Trophoblast cell (in vitro differentiated cells and primary cell): ENCODE measurements at regions not wholly inside any gene's neighbourhood (a gene's known extent, or its start where the extent isn't known, plus 50 kb on each side); places are given as distances from the start of the nearest gene placed in this dataset.

Experiments used
- DNase-seq, 2 donors: peaks; one replicate each; pipeline ENCODE4 v3.0.0-alpha.2; 2016
- H2AFZ ChIP-seq: 2 replicates; pipeline ENCODE4 v1.6.1; 2013; ENCODE audit warnings: low read length, moderate library complexity, mild to moderate bottlenecking; ENCODE audit not compliant: insufficient read depth, poor library complexity
- H2AK5ac ChIP-seq: 2 replicates; pipeline ENCODE4 v1.6.1; 2013; ENCODE audit warnings: mild to moderate bottlenecking, low read length
- H2BK120ac ChIP-seq: 2 replicates; pipeline ENCODE4 v1.6.1; 2013; ENCODE audit warnings: low read length, mild to moderate bottlenecking, moderate library complexity; ENCODE audit not compliant: insufficient read depth, poor library complexity
- H2BK12ac ChIP-seq: 2 replicates; pipeline ENCODE4 v1.6.1; 2013; ENCODE audit warnings: mild to moderate bottlenecking, low read length, moderate library complexity
- H2BK5ac ChIP-seq: 2 replicates; pipeline ENCODE4 v1.6.1; 2013; ENCODE audit warnings: low read length, low read depth, moderate library complexity, mild to moderate bottlenecking; ENCODE audit not compliant: poor library complexity
- H3K14ac ChIP-seq: 2 replicates; pipeline ENCODE4 v1.6.1; 2013; ENCODE audit warnings: mild to moderate bottlenecking, low read length
- H3K18ac ChIP-seq: 2 replicates; pipeline ENCODE4 v1.6.1; 2013; ENCODE audit warnings: mild to moderate bottlenecking, low read length
- H3K23ac ChIP-seq: 2 replicates; pipeline ENCODE4 v1.6.1; 2013; ENCODE audit warnings: low read length
- H3K27ac ChIP-seq: 2 replicates; pipeline ENCODE4 v1.5.1; 2013; ENCODE audit warnings: low read depth, mild to moderate bottlenecking, inconsistent platforms, low read length, moderate library complexity
- H3K27me3 ChIP-seq: 2 replicates; pipeline ENCODE4 v1.6.1; 2013; ENCODE audit warnings: inconsistent platforms, mild to moderate bottlenecking, low read length, moderate library complexity; ENCODE audit not compliant: insufficient read depth
- H3K36me3 ChIP-seq, 2 experiments: 1 replicate in 1 of 2; 2 replicates in 1 of 2; pipeline ENCODE4 v1.6.1; 2013; ENCODE audit warnings: low read length in 2 of 2, mild to moderate bottlenecking in 2 of 2, moderate library complexity in 1 of 2; ENCODE audit not compliant: insufficient read depth in 2 of 2, control insufficient read depth in 1 of 2
- H3K4ac ChIP-seq: 2 replicates; pipeline ENCODE4 v1.6.1; 2013; ENCODE audit warnings: low read depth, mild to moderate bottlenecking, low read length, moderate library complexity
- H3K4me1 ChIP-seq, 2 experiments: 1 replicate in 1 of 2; 2 replicates in 1 of 2; pipeline ENCODE4 v1.6.1; 2013; ENCODE audit warnings: low read length in 2 of 2, mild to moderate bottlenecking in 2 of 2, moderate library complexity in 1 of 2; ENCODE audit not compliant: insufficient read depth in 2 of 2, control insufficient read depth in 1 of 2
- H3K4me2 ChIP-seq: 2 replicates; pipeline ENCODE4 v1.6.1; 2013; ENCODE audit warnings: inconsistent platforms, mild to moderate bottlenecking, low read length, moderate library complexity
- H3K4me3 ChIP-seq: 2 replicates; pipeline ENCODE4 v1.5.1; 2013; ENCODE audit warnings: mild to moderate bottlenecking, low read depth, low read length, inconsistent platforms
- H3K79me1 ChIP-seq: one replicate; pipeline ENCODE4 v1.6.1; 2013; ENCODE audit warnings: low read length
- H3K79me2 ChIP-seq: 2 replicates; pipeline ENCODE4 v1.6.1; 2013; ENCODE audit warnings: low read length, mild to moderate bottlenecking; ENCODE audit not compliant: control insufficient read depth, insufficient read depth, poor library complexity
- H3K9ac ChIP-seq: 2 replicates; pipeline ENCODE4 v1.6.1; 2013; ENCODE audit warnings: mild to moderate bottlenecking, low read length
- H3K9me3 ChIP-seq: 2 replicates; pipeline ENCODE4 v1.6.1; 2013; ENCODE audit warnings: low read depth, mild to moderate bottlenecking, control low read depth, inconsistent platforms, low read length; ENCODE audit not compliant: insufficient read depth
- H4K12ac ChIP-seq: 2 replicates; pipeline ENCODE4 v1.6.1; 2013; ENCODE audit warnings: low read depth, mild to moderate bottlenecking, low read length, moderate library complexity
- H4K8ac ChIP-seq: 2 replicates; pipeline ENCODE4 v1.6.1; 2013; ENCODE audit warnings: low read depth, mild to moderate bottlenecking, low read length, moderate library complexity
- H4K91ac ChIP-seq: one replicate; pipeline ENCODE4 v1.6.1; 2013; ENCODE audit warnings: low read depth, mild to moderate bottlenecking, low read length, moderate library complexity
- WGBS: extraction: QIAGEN DNeasy Blood & Tissue Kit; methylation state at CpG from one replicate; pipeline ENCODE4 v1.1.7; 2013; ENCODE audit warnings: missing lambda C conversion rate; ENCODE audit not compliant: insufficient read length, insufficient coverage; ENCODE audit errors: extremely low coverage; 5-methylcytosine and 5-hydroxymethylcytosine counted together

DNA sequence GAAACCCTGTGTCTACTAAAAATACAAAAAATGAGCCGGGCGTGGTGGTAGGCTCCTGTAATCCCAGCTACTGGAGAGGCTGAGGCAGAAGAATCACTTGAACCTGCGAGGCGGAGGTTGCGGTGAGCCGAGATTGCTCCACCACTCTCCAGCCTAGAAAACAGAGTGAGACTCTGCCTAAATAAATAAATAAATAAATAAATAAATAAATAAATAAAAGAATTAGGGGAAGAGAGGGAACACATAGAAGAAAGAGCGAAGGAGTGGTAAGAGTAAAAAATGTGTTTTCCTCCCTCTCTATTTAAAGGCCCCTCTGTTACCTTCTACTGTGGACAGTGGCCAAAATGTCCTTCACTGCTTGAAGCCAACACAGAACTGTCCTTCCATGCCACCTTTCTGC lies 103.9 kb upstream of the SOX21 start:
- no CpG with 5 or more reads among the region's 7 CpGs for WGBS

DNA sequence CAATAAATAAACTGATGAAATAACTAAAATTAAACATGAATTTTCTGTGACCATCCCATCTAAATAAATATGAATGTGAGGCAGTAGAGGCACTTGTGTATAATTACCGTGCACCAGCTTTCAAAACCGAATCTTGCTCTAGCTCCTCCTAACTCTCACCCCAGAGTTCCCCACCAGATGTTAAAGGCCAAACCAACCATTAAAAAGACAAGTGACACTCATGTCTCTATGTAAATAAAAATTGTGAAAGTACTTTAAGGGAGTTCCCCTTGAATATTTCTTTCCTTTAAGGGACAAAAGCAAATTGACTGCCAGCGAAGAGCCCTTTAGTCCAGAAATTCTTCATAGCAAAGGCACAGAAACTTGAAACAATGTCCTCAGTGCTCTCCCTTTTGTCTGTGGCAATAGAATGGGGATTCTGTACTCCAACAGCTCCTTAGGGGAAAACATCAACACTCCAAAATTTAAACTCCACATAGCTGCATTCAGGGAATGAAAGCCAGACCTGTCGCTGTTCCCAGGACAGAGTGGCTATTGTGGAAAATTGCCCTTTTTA lies 101.7 kb upstream of the SOX21 start:
- WGBS: no CpG with 5 or more reads among the region's 4 CpGs
- H2BK5ac ChIP-seq: no peak overlapping the region
- H2BK12ac ChIP-seq: no peak overlapping the region
- H2BK120ac ChIP-seq: no peak overlapping the region
- no peaks in the 10 kb centered on the region for H3K36me3 ChIP-seq
- H3K27me3 ChIP-seq: no peaks in the 10 kb centered on the region
- H3K18ac ChIP-seq: no peak overlapping the region
- H3K9ac ChIP-seq: no peak overlapping the region
- H3K79me2 ChIP-seq: no peaks in the 10 kb centered on the region
- H3K79me1 ChIP-seq: no peaks in the 10 kb centered on the region
- no peak overlapping the region for H4K91ac ChIP-seq
- no peak overlapping the region for H4K12ac ChIP-seq
- H3K9me3 ChIP-seq: no peaks in the 10 kb centered on the region
- no peak overlapping the region for H3K4ac ChIP-seq
- DNase-seq: no peak
- H3K23ac ChIP-seq: no peak overlapping the region
- no peak overlapping the region for H3K4me3 ChIP-seq
- H3K14ac ChIP-seq: no peak overlapping the region
- H2AFZ ChIP-seq: no peak overlapping the region
- no peak overlapping the region for H3K4me2 ChIP-seq
- no peak overlapping the region for H3K27ac ChIP-seq
- no peak overlapping the region for H2AK5ac ChIP-seq
- H3K4me1 ChIP-seq: no peaks in the 10 kb centered on the region
- H4K8ac ChIP-seq: no peak overlapping the region

More for the DNA sequence above, 103.9 kb upstream of the SOX21 start:
- no peak overlapping the region for H2BK5ac ChIP-seq
- no peak overlapping the region for H4K12ac ChIP-seq
- H4K91ac ChIP-seq: no peak overlapping the region
- no peak overlapping the region for H3K4me2 ChIP-seq
- no peak overlapping the region for H3K23ac ChIP-seq
- H2BK12ac ChIP-seq: no peak overlapping the region
- H4K8ac ChIP-seq: no peak overlapping the region
- H3K36me3 ChIP-seq: no peaks in the 10 kb centered on the region
- no peak overlapping the region for H3K4me3 ChIP-seq
- no peak overlapping the region for H3K14ac ChIP-seq
- no peaks in the 10 kb centered on the region for H3K79me1 ChIP-seq
- H2AK5ac ChIP-seq: no peak overlapping the region
- no peak overlapping the region for H3K18ac ChIP-seq
- no peak overlapping the region for H3K4ac ChIP-seq
- H3K27me3 ChIP-seq: no peaks in the 10 kb centered on the region
- H3K9ac ChIP-seq: no peak overlapping the region
- no peaks in the 10 kb centered on the region for H3K9me3 ChIP-seq
- H2BK120ac ChIP-seq: no peak overlapping the region
- H3K4me1 ChIP-seq: no peaks in the 10 kb centered on the region
- H2AFZ ChIP-seq: no peak overlapping the region
- no peak overlapping the region for H3K27ac ChIP-seq
- H3K79me2 ChIP-seq: no peaks in the 10 kb centered on the region
- DNase-seq: no peak

DNA sequence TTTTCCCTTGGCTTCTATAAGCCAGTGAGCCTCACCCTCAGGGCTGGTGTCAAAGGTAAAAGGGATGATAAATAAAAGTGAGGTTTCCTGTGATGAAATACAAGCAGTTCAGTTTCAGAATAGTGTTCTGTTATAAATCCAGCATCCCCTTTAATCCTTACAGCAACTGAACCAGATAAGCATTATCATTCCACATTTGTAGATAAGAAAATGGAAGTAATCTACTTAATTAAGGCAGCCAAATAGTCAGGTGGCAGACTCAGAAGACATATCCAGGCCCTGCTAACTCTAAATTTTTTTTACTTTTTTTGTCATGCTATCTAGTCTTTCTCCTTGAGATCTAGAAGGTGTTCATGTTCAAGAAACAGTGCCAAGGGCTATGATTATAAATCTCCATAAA lies 99.4 kb upstream of the SOX21 start:
- no peak overlapping the region for H2BK120ac ChIP-seq
- H3K4me1 ChIP-seq: no peaks in the 10 kb centered on the region
- H3K27me3 ChIP-seq: no peaks in the 10 kb centered on the region

DNA sequence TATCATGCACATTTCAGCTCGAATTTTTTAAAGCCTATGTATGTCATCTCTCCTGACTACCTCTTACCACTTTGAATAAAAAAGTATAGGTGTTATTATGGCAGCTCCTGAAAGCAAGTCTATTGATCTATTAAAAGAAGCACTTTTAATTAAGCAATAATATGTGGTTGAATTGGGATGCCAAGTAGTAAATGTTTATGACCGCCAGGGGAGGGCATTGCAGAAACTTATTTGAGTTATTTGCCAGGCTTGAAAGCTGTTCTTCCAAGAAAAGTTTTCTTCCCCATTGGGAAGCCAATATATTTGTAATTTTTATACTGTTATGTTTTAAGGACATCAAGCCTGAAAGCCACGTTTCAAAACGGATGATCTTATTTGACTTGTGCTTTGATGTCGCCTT lies 88.1 kb upstream of the SOX21 start:
- Histone ChIP-seq H2BK12ac (no peak overlapping the region), H2BK120ac (no peak overlapping the region), H2BK5ac (no peak overlapping the region), H4K91ac (no peak overlapping the region), H3K36me3 (no peaks in the 10 kb centered on the region), H3K23ac (no peak overlapping the region), H3K9ac (no peak overlapping the region), H3K4me1 (no peaks in the 10 kb centered on the region), H2AFZ (no peak overlapping the region), H3K27me3 (no peaks in the 10 kb centered on the region), H4K8ac (no peak overlapping the region), H2AK5ac (no peak overlapping the region), H3K4ac (no peak overlapping the region), H3K4me3 (no peak overlapping the region), H4K12ac (no peak overlapping the region), H3K4me2 (no peak overlapping the region), H3K79me1 (no peaks in the 10 kb centered on the region), H3K79me2 (no peaks in the 10 kb centered on the region), H3K27ac (no peak overlapping the region), H3K14ac (no peak overlapping the region), H3K9me3 (no peaks in the 10 kb centered on the region), H3K18ac (no peak overlapping the region)
- no CpG with 5 or more reads among the region's 5 CpGs for WGBS
- no peak for DNase-seq

More for the DNA sequence above, 99.4 kb upstream of the SOX21 start:
- Histone ChIP-seq H2BK12ac (no peak overlapping the region), H3K9ac (no peak overlapping the region), H3K36me3 (no peaks in the 10 kb centered on the region), H3K79me1 (no peaks in the 10 kb centered on the region), H2BK5ac (no peak overlapping the region), H3K79me2 (no peaks in the 10 kb centered on the region), H3K4me3 (no peak overlapping the region), H3K9me3 (no peaks in the 10 kb centered on the region), H3K23ac (no peak overlapping the region), H3K18ac (no peak overlapping the region), H3K27ac (no peak overlapping the region), H3K4me2 (no peak overlapping the region), H4K91ac (no peak overlapping the region), H3K4ac (no peak overlapping the region), H3K14ac (no peak overlapping the region), H4K8ac (no peak overlapping the region), H2AFZ (no peak overlapping the region), H2AK5ac (no peak overlapping the region), H4K12ac (no peak overlapping the region)
- no peak for DNase-seq
